ENCODE measurements at regions not wholly inside any gene's neighbourhood (a gene's known extent, or its start where the extent isn't known, plus 50 kb on each side); places are given as distances from the start of the nearest gene placed in this dataset.
"Not testable (repeated sequence)": the region's sequence is repeated elsewhere in the genome, so short reads cannot be mapped to it uniquely, and the experiment has no call there.

- no peak overlapping the region for H3K4me3 ChIP-seq (ENCODE audit: low read length)
- no peak for DNase-seq (ENCODE audit: low read depth)
- TF ChIP-seq CTCF (IDR thresholded peaks at IDR 0.05; ENCODE audit: insufficient read depth, low read depth, low read length, missing control alignments): no peak
Observed at GRCh38 chr12:46960681-46961080, 118.7 kb upstream of the PCED1B start.

GRCh38 chr12:46963191-46963590 lies 116.2 kb upstream of the PCED1B start:
- TF ChIP-seq CTCF (IDR thresholded peaks at IDR 0.05; ENCODE audit: insufficient read depth, low read depth, low read length, missing control alignments): no peak
- no peak for DNase-seq (ENCODE audit: low read depth)
- H3K4me3 ChIP-seq (ENCODE audit: low read length): no peak overlapping the region

GRCh38 chr12:46963977-46964971 lies 115.1 kb upstream of the PCED1B start:
- no peak overlapping the region for H3K4me3 ChIP-seq (ENCODE audit: low read length)
- peak; percentile 79 for DNase-seq (ENCODE audit: low read depth)
- TF ChIP-seq CTCF (IDR thresholded peaks at IDR 0.05; ENCODE audit: insufficient read depth, low read depth, low read length, missing control alignments): no peak

GRCh38 chr12:46965137-46965536 lies 114.3 kb upstream of the PCED1B start:
- H3K4me3 ChIP-seq (ENCODE audit: low read length): no peak overlapping the region
- peak; percentile 55 for DNase-seq (ENCODE audit: low read depth)
- no peak for TF ChIP-seq CTCF (IDR thresholded peaks at IDR 0.05; ENCODE audit: insufficient read depth, low read depth, low read length, missing control alignments)

GRCh38 chr12:46965880-46966279 lies 113.5 kb upstream of the PCED1B start:
- no peak for DNase-seq (ENCODE audit: low read depth)
- TF ChIP-seq CTCF (IDR thresholded peaks at IDR 0.05; ENCODE audit: insufficient read depth, low read depth, low read length, missing control alignments): no peak
- no peak overlapping the region for H3K4me3 ChIP-seq (ENCODE audit: low read length)

- no peak for TF ChIP-seq CTCF (IDR thresholded peaks at IDR 0.05; ENCODE audit: insufficient read depth, low read depth, low read length, missing control alignments)
- no peak overlapping the region for H3K4me3 ChIP-seq (ENCODE audit: low read length)
- no peak for DNase-seq (ENCODE audit: low read depth)
Observed at GRCh38 chr12:46970636-46971035, 108.8 kb upstream of the PCED1B start.

- not testable (repeated sequence) for DNase-seq (ENCODE audit: low read depth); H3K4me3 ChIP-seq (ENCODE audit: low read length)
Observed at GRCh38 chr12:46973937-46974336, 105.5 kb upstream of the PCED1B start.

All from epithelial cell of esophagus (primary cell).